ENCODE measurements at regions not wholly inside any gene's neighbourhood (a gene's known extent, or its start where the extent isn't known, plus 50 kb on each side); places are given as distances from the start of the nearest gene placed in this dataset.

DNA sequence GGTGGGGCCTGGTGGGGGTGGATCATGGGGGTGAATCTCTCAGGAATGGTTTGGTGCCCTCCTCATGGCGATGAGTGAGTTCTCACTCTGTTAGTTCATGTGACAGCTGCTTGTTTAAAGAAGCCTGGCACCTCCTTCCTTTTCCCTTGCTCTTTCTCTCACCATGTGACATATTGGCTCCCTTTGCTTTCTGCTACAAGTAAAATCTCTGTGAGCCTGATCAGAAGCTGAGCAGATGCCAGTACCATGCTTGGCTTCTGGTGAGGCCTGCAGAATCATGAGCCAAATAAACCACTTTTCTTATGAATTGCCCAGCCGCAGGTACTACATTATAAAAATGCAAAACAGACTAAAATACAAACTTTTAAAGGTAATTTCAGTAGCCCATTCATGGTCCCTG is 73.4 kb upstream of the TEX51 start:
- no peaks in the 10 kb centered on the region for H3K9me3 ChIP-seq (ENCODE audit: low read depth, low read length, poor library complexity, severe bottlenecking)
- ChIA-PET POLR2A (ENCODE audit: low non-redundant PET) (no interaction called here), CTCF (no interaction called here)
- no TSS peak for BruUV-seq (replicated peaks)
- no peak for DNase-seq (ENCODE audit: low spot score)
- no peaks in the 10 kb centered on the region for H3K4me1 ChIP-seq (ENCODE audit: insufficient read depth, low read length, poor library complexity, severe bottlenecking)
- H3K4me3 ChIP-seq (ENCODE audit: low read depth, low read length, poor library complexity, severe bottlenecking), result no peak overlapping the region
- H3K36me3 ChIP-seq (ENCODE audit: insufficient read depth, low read length, poor library complexity, severe bottlenecking), result no peaks in the 10 kb centered on the region
- no peaks in the 10 kb centered on the region for H3K27me3 ChIP-seq (replicated peaks; ENCODE audit: insufficient read depth, low read depth, low read length, poor library complexity)
- TF ChIP-seq, protein P1, sequence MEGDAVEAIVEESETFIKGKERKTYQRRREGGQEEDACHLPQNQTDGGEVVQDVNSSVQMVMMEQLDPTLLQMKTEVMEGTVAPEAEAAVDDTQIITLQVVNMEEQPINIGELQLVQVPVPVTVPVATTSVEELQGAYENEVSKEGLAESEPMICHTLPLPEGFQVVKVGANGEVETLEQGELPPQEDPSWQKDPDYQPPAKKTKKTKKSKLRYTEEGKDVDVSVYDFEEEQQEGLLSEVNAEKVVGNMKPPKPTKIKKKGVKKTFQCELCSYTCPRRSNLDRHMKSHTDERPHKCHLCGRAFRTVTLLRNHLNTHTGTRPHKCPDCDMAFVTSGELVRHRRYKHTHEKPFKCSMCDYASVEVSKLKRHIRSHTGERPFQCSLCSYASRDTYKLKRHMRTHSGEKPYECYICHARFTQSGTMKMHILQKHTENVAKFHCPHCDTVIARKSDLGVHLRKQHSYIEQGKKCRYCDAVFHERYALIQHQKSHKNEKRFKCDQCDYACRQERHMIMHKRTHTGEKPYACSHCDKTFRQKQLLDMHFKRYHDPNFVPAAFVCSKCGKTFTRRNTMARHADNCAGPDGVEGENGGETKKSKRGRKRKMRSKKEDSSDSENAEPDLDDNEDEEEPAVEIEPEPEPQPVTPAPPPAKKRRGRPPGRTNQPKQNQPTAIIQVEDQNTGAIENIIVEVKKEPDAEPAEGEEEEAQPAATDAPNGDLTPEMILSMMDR (conservative IDR thresholded peaks at IDR 0.05; ENCODE audit: low read depth, low read length), result no peak
- intact Hi-C loops (cut with micrococcal nuclease; ENCODE audit: unreplicated experiment), result no loop called here
- H3K27ac ChIP-seq (ENCODE audit: low read depth, low read length, poor library complexity, severe bottlenecking), result no peak overlapping the region

DNA sequence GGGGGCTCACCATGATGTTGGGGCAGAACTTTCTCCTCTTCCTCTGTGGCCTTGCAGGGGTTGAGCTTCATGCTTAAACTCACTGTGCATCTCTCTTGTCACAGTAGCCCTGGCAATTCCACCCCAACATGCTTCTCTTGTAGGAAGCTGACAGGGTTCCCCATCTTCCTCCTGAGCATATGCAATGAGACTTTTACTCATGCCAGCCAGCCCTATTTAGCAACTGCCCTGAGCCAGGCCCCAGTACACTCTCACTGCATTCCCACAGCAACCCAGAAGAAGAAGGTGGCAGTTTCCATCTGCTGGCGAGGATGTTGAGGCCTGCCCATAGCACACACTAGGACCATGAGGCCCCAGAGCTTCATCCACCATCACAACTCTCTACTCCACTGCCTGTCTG is 72.2 kb upstream of the TEX51 start:
- H3K27ac ChIP-seq (ENCODE audit: low read depth, low read length, poor library complexity, severe bottlenecking), result no peak overlapping the region
- TF ChIP-seq EZH2 (IDR thresholded peaks at IDR 0.05; ENCODE audit: borderline replicate concordance, low read depth, low read length, poor library complexity, severe bottlenecking), result no peak
- TF ChIP-seq, protein P1 (conservative IDR thresholded peaks at IDR 0.05; ENCODE audit: low read depth, low read length), result no peak
- H3K36me3 ChIP-seq (ENCODE audit: insufficient read depth, low read length, poor library complexity, severe bottlenecking), result no peaks in the 10 kb centered on the region
- H3K27me3 ChIP-seq (replicated peaks; ENCODE audit: insufficient read depth, low read depth, low read length, poor library complexity), result no peaks in the 10 kb centered on the region
- no peak overlapping the region for H3K4me3 ChIP-seq (ENCODE audit: low read depth, low read length, poor library complexity, severe bottlenecking)
- BruUV-seq (replicated peaks), result no TSS peak
- no peak for DNase-seq (ENCODE audit: low spot score)
- intact Hi-C loops (cut with micrococcal nuclease; ENCODE audit: unreplicated experiment), result no loop called here
- ChIA-PET POLR2A (ENCODE audit: low non-redundant PET) (no interaction called here), CTCF (no interaction called here)
- no peaks in the 10 kb centered on the region for H3K9me3 ChIP-seq (ENCODE audit: low read depth, low read length, poor library complexity, severe bottlenecking)
- no peaks in the 10 kb centered on the region for H3K4me1 ChIP-seq (ENCODE audit: insufficient read depth, low read length, poor library complexity, severe bottlenecking)

DNA sequence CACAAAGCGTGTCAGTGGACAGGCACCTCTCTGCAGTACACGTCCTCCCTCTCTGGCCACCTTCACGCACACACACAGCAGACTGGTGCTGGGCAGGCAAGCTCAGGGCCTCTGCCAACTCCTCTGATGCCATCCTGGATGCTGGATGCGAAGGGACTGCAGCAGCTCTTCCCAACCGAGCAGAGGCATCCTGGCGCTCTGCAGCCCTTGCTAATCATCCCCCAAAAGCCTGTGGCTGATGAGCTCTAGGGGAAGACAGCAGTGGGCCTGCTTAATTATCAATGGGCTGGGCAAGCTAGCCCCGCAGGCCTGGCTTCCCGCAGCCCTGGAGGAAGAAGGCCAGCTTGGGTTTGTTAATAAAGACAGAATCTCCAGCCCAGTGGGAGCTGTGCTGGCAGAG is 71.3 kb upstream of the TEX51 start:
- ChIA-PET POLR2A (ENCODE audit: low non-redundant PET) (no interaction called here), CTCF (no interaction called here)
- Histone ChIP-seq H3K27me3 (replicated peaks; ENCODE audit: insufficient read depth, low read depth, low read length, poor library complexity) (no peaks in the 10 kb centered on the region), H3K27ac (ENCODE audit: low read depth, low read length, poor library complexity, severe bottlenecking) (no peak overlapping the region), H3K9me3 (ENCODE audit: low read depth, low read length, poor library complexity, severe bottlenecking) (no peaks in the 10 kb centered on the region), H3K36me3 (ENCODE audit: insufficient read depth, low read length, poor library complexity, severe bottlenecking) (no peaks in the 10 kb centered on the region), H3K4me1 (ENCODE audit: insufficient read depth, low read length, poor library complexity, severe bottlenecking) (no peaks in the 10 kb centered on the region), H3K4me3 (ENCODE audit: low read depth, low read length, poor library complexity, severe bottlenecking) (no peak overlapping the region)
- intact Hi-C loops (cut with micrococcal nuclease; ENCODE audit: unreplicated experiment), result no loop called here
- BruUV-seq (replicated peaks), result no TSS peak
- TF ChIP-seq EZH2 (IDR thresholded peaks at IDR 0.05; ENCODE audit: borderline replicate concordance, low read depth, low read length, poor library complexity, severe bottlenecking), result no peak
- TF ChIP-seq, protein P1 (conservative IDR thresholded peaks at IDR 0.05; ENCODE audit: low read depth, low read length), result no peak
- no peak for DNase-seq (ENCODE audit: low spot score)

Data from A673 (cell line).